ENCODE measurements at regions not wholly inside any gene's neighbourhood (a gene's known extent, or its start where the extent isn't known, plus 50 kb on each side); places are given as distances from the start of the nearest gene placed in this dataset.

DNA sequence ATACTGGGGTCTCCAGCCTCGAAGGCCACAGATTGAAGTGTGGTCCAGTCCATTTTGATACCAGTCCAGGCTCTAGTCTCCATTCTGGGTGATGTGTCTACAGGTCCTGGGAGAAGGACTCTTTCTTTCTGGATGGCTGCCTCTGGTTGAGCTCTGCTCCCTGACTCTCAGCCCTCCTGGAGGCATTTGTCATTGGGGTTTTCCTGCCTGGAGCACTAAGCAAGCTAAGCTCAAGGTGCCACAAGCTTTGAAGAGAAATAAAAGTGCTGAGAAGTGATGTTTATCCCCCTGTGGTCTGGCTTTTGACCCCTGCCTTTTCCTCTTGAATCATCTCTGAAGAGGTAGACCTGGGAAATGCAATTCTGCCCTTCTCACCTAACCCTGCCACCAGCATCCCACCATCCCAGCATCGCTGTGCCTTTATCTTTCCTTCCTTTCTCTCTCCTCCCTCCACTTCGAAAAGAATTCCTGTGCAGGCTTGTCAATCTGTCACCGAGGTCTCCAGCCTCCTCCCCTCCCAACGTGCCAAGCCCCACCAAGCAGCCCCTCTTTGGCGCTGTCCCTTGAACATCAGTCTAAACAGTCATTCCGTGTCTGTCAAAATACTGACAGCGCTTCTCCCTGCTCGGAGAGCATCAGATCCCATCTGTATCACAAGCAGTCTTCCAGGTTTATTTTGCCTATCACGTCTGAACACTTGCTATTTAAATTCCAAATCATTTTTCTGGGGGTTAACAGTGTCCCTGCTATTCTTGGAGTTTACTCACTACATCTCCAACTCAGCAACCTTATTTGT lies 334.6 kb upstream of the SLC14A2 start:
- DNase-seq, result no peak
- TF ChIP-seq, protein P1, sequence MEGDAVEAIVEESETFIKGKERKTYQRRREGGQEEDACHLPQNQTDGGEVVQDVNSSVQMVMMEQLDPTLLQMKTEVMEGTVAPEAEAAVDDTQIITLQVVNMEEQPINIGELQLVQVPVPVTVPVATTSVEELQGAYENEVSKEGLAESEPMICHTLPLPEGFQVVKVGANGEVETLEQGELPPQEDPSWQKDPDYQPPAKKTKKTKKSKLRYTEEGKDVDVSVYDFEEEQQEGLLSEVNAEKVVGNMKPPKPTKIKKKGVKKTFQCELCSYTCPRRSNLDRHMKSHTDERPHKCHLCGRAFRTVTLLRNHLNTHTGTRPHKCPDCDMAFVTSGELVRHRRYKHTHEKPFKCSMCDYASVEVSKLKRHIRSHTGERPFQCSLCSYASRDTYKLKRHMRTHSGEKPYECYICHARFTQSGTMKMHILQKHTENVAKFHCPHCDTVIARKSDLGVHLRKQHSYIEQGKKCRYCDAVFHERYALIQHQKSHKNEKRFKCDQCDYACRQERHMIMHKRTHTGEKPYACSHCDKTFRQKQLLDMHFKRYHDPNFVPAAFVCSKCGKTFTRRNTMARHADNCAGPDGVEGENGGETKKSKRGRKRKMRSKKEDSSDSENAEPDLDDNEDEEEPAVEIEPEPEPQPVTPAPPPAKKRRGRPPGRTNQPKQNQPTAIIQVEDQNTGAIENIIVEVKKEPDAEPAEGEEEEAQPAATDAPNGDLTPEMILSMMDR (IDR thresholded peaks at IDR 0.05), result no peak
- intact Hi-C loops (cut with DNase I), result no loop called here
- no peak overlapping the region for H3K9ac ChIP-seq (ENCODE audit: low read depth in 2 of 2, low read length in 2 of 2)
- no peak overlapping the region for H3K4me3 ChIP-seq
- no peaks in the 10 kb centered on the region for H3K36me3 ChIP-seq
- no peaks in the 10 kb centered on the region for H3K4me1 ChIP-seq
- H3K9me3 ChIP-seq, result no peaks in the 10 kb centered on the region
- no peaks in the 10 kb centered on the region for H3K27me3 ChIP-seq
- H3K27ac ChIP-seq, result no peak overlapping the region

DNA sequence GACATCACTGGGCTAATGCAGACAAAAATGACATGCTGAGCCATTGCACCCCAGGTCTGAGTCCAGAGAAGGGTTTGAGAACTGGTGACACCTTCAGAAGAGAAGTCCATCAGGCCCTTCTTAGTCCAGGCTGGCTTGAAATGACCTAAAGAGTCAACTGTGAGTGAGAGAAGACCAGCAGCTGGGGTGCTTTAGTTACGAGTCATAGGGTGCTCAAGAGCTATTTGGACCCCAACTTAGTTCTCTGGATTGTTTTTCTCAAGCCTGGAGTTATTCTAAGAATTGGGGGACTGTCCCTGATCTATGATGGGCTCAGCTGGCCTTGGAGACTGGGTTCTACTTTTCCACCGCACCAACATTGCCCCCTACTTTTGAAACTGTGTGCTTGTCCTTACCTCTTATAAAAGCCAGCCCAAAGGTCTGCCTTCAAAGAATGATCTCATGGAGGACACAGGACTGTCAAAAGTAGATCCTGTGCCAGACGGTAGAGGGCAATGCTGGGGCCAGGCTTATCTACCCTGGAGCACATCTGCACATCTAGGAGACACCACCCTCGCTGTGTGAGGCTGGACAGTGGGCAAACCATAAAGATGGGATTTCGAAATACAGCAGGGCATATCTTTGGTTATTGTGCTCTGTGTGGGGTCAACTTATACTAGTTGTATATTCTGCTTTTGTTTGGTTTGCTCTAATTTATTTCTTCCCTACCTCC lies 333.0 kb upstream of the SLC14A2 start:
- intact Hi-C loops (cut with DNase I), result no loop called here
- Histone ChIP-seq H3K36me3 (no peaks in the 10 kb centered on the region), H3K9ac (ENCODE audit: low read depth in 2 of 2, low read length in 2 of 2) (no peak overlapping the region), H3K27me3 (no peaks in the 10 kb centered on the region), H3K9me3 (no peaks in the 10 kb centered on the region), H3K4me3 (no peak overlapping the region), H3K27ac (no peak overlapping the region), H3K4me1 (no peaks in the 10 kb centered on the region)
- TF ChIP-seq, protein P1 (IDR thresholded peaks at IDR 0.05), result no peak
- no peak for DNase-seq

DNA sequence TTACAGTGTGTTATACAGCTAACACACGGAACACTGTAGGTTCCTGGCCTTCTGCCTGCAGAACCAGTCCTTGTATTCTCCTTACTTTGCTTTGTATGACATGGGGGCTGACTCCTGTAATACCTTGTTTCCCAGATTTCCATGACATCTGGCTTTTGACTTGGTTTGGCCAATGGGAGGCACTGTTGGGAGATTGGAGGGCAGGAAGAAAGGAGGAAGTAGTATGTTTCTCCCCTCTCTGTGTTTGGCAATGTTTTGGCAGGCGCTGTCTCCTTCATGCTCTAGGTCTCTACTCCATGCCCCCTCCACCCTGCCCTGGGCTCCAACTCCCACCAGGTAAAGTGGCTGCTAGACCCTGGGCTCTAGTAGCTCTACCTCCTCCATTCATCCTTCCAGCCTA lies 331.1 kb upstream of the SLC14A2 start:
- TF ChIP-seq, protein P1 (IDR thresholded peaks at IDR 0.05), result no peak
- intact Hi-C loops (cut with DNase I), result no loop called here
- Histone ChIP-seq H3K27ac (no peak overlapping the region), H3K4me3 (no peak overlapping the region), H3K36me3 (no peaks in the 10 kb centered on the region), H3K9ac (ENCODE audit: low read depth in 2 of 2, low read length in 2 of 2) (no peak overlapping the region), H3K27me3 (no peaks in the 10 kb centered on the region), H3K9me3 (no peaks in the 10 kb centered on the region), H3K4me1 (no peaks in the 10 kb centered on the region)
- no peak for DNase-seq

DNA sequence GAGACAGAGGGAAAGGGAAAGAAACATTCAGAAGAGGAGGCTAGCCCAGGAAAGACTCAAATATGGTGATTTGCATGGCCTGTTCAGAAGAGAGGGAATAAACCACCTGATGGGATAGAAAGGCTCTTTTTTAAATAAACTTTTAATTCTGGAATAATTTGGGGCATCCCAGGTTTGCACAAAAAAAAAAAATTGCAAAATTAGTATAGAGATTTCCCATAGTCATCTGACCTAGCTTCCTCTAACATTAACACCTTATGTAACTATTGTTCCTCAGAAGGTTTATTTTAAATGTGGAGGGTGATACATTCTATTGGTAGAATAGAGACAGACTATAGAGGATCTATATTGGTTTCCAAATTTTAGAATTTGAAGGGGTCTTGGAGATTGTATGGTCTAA lies 330.4 kb upstream of the SLC14A2 start:
- no peak overlapping the region for H3K4me3 ChIP-seq
- TF ChIP-seq, protein P1 (IDR thresholded peaks at IDR 0.05), result no peak
- no peaks in the 10 kb centered on the region for H3K4me1 ChIP-seq
- H3K9ac ChIP-seq (ENCODE audit: low read depth in 2 of 2, low read length in 2 of 2), result no peak overlapping the region
- intact Hi-C loops (cut with DNase I), result no loop called here
- DNase-seq, result no peak
- H3K27ac ChIP-seq, result no peak overlapping the region
- H3K27me3 ChIP-seq, result no peaks in the 10 kb centered on the region
- H3K36me3 ChIP-seq, result no peaks in the 10 kb centered on the region
- no peaks in the 10 kb centered on the region for H3K9me3 ChIP-seq

DNA sequence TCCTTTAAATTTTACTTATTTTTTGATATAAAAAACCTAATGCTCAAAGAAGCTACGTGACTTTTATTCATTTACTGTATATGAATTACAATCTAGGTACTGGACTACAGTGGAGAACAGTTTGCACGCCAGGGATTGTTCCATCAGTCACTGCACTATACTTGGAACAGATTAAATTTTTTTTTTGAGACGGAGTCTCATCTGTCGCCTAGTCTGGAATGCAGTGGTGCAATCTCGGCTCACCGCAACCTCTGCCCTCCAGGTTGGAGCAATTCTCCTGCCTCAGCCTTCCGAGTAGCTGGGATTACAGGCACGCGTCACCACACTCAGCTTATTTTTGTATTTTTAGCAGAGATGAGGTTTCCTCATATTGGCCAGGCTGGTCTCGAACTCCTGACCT lies 330.0 kb upstream of the SLC14A2 start:
- no peak overlapping the region for H3K9ac ChIP-seq (ENCODE audit: low read depth in 2 of 2, low read length in 2 of 2)
- no peak for DNase-seq
- H3K9me3 ChIP-seq, result no peaks in the 10 kb centered on the region
- no peaks in the 10 kb centered on the region for H3K27me3 ChIP-seq
- H3K36me3 ChIP-seq, result no peaks in the 10 kb centered on the region
- H3K27ac ChIP-seq, result no peak overlapping the region
- H3K4me1 ChIP-seq, result no peaks in the 10 kb centered on the region
- no peak overlapping the region for H3K4me3 ChIP-seq
- intact Hi-C loops (cut with DNase I), result no loop called here
- TF ChIP-seq, protein P1 (IDR thresholded peaks at IDR 0.05), result no peak
